HFFc6 (cell line): ENCODE measurements at regions not wholly inside any gene's neighbourhood (a gene's known extent, or its start where the extent isn't known, plus 50 kb on each side); places are given as distances from the start of the nearest gene placed in this dataset.

Source experiments
- DNase-seq: peaks from one replicate; pipeline ENCODE4 v3.0.0-alpha.2; 2018
- H3K27ac Mint-ChIP-seq: 2 replicates; pipeline ENCODE4 v1.8.0; 2020; ENCODE audit warnings: mild to moderate bottlenecking, mixed read lengths
- H3K27me3 Mint-ChIP-seq: 2 replicates; pipeline ENCODE4 v1.8.0; 2021; ENCODE audit warnings: mild to moderate bottlenecking, moderate library complexity, mixed read lengths; ENCODE audit not compliant: insufficient read depth
- H3K36me3 Mint-ChIP-seq: 2 replicates; pipeline ENCODE4 v1.8.0; 2021; ENCODE audit warnings: low read depth, mixed read lengths
- H3K4me1 Mint-ChIP-seq: 2 replicates; pipeline ENCODE4 v1.8.0; 2020; ENCODE audit warnings: low read depth, mixed read lengths
- H3K4me3 Mint-ChIP-seq: 2 replicates; pipeline ENCODE4 v1.8.0; 2020; ENCODE audit warnings: mild to moderate bottlenecking, moderate library complexity, mixed read lengths
- H3K9me3 Mint-ChIP-seq: 2 replicates; pipeline ENCODE4 v1.8.0; 2020; ENCODE audit warnings: mild to moderate bottlenecking, mixed read lengths
- TF ChIP-seq, protein P1 (sequence below): fragments of 200-600 bp; sonication (generic); IDR thresholded peaks from 2 replicates; pipeline ENCODE4 v1.5.0; 2021; ENCODE audit warnings: antibody characterized with exemption, mild to moderate bottlenecking

DNA sequence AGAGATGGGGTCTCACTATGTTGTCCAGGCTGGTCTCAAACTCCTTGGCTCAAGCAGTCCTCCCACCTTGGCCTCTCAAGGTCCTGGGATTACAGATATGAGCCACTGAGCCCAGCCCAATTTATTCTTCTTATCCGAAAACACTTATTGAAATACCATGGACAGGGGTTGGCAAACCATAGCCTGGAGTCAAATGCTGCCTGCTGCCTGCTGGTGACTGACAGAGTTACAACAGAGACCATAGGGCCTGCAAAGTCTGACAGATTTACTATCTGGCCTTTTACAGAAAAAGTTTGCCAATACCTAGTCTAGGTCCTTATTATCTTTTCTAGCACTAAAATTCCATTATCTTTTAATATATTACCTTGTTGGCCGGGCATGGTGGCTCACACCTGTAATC, 87.1 kb upstream of the ZNF281 start:
- H3K27ac Mint-ChIP-seq = no peak overlapping the region
- no peak overlapping the region for H3K4me3 Mint-ChIP-seq
- H3K27me3 Mint-ChIP-seq = peaks cover 1% of the 10 kb centered on the region
- no peaks in the 10 kb centered on the region for H3K9me3 Mint-ChIP-seq
- H3K4me1 Mint-ChIP-seq = no peaks in the 10 kb centered on the region
- H3K36me3 Mint-ChIP-seq = no peaks in the 10 kb centered on the region
- DNase-seq = peak; percentile 9
- TF ChIP-seq, protein P1, sequence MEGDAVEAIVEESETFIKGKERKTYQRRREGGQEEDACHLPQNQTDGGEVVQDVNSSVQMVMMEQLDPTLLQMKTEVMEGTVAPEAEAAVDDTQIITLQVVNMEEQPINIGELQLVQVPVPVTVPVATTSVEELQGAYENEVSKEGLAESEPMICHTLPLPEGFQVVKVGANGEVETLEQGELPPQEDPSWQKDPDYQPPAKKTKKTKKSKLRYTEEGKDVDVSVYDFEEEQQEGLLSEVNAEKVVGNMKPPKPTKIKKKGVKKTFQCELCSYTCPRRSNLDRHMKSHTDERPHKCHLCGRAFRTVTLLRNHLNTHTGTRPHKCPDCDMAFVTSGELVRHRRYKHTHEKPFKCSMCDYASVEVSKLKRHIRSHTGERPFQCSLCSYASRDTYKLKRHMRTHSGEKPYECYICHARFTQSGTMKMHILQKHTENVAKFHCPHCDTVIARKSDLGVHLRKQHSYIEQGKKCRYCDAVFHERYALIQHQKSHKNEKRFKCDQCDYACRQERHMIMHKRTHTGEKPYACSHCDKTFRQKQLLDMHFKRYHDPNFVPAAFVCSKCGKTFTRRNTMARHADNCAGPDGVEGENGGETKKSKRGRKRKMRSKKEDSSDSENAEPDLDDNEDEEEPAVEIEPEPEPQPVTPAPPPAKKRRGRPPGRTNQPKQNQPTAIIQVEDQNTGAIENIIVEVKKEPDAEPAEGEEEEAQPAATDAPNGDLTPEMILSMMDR = no peak

- H3K36me3 Mint-ChIP-seq = no peaks in the 10 kb centered on the region
- no peaks in the 10 kb centered on the region for H3K4me1 Mint-ChIP-seq
- H3K9me3 Mint-ChIP-seq = no peaks in the 10 kb centered on the region
- no peak overlapping the region for H3K4me3 Mint-ChIP-seq
- H3K27me3 Mint-ChIP-seq = peaks cover 1% of the 10 kb centered on the region
- H3K27ac Mint-ChIP-seq = no peak overlapping the region
- TF ChIP-seq, protein P1 = no peak
- no peak for DNase-seq
Observed at GRCh38 chr1:200495901-200496300, 86.1 kb upstream of the ZNF281 start.

DNA sequence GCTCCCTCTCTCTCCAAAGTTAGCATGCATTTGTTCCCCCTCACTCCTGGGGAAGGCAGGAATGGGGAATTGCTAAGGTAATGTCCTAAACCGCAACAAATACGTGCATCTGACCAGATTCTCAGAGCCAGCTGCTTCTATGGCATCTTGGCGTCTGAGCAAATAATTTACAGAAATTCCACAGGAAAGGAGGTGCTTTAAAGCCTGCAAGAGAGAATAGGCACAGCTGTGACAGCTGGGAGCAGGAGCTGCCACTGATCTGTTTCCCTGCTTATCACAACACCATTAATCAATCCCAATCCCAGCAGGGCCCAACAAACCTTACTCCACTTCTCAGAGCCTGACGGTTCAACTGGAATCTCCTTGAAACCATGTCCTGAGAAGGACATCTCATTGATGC, 83.5 kb upstream of the ZNF281 start:
- Mint-ChIP-seq H3K27ac (no peak overlapping the region), H3K4me1 (peaks cover 8% of the 10 kb centered on the region), H3K9me3 (no peaks in the 10 kb centered on the region), H3K36me3 (no peaks in the 10 kb centered on the region), H3K4me3 (no peak overlapping the region), H3K27me3 (no peaks in the 10 kb centered on the region)
- TF ChIP-seq, protein P1 = no peak
- no peak for DNase-seq

DNA sequence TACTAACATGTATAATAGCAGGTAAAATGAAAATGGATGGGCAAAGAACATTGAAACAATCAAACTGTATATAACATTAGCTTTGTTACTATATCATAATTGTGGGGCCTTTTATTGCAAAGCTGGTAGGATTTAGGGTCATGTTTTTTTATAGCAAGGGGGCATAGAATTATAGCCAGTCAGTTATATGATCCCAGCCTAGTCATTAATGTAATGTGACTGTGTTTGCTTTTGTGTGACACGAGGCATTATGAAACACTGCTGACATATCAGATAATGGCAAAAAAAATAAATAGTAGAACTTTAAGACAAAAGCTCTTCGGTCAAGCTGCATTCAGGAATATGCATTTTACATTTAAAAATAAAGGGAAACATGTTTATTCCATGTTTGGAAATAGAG, 81.3 kb upstream of the ZNF281 start:
- Mint-ChIP-seq H3K4me1 (peaks cover 21% of the 10 kb centered on the region), H3K27ac (no peak overlapping the region), H3K36me3 (no peaks in the 10 kb centered on the region), H3K4me3 (no peak overlapping the region), H3K9me3 (no peaks in the 10 kb centered on the region), H3K27me3 (no peaks in the 10 kb centered on the region)
- TF ChIP-seq, protein P1 = no peak
- DNase-seq = no peak

- Mint-ChIP-seq H3K9me3 (no peaks in the 10 kb centered on the region), H3K27ac (no peak overlapping the region), H3K4me3 (no peak overlapping the region), H3K27me3 (no peaks in the 10 kb centered on the region), H3K4me1 (peaks cover 21% of the 10 kb centered on the region), H3K36me3 (no peaks in the 10 kb centered on the region)
- no peak for DNase-seq
- TF ChIP-seq, protein P1 = no peak
Observed at GRCh38 chr1:200490183-200490582, 80.3 kb upstream of the ZNF281 start.
